ENCODE measurements at regions not wholly inside any gene's neighbourhood (a gene's known extent, or its start where the extent isn't known, plus 50 kb on each side); places are given as distances from the start of the nearest gene placed in this dataset.

- TF ChIP-seq CTCF (IDR thresholded peaks at IDR 0.05): no peak
- TF ChIP-seq POLR2AphosphoS5 (IDR thresholded peaks at IDR 0.05): no peak
Measured at GRCh38 chr4:181650033-181650825, 593.0 kb upstream of the TENM3 start.
